ENCODE measurements at regions not wholly inside any gene's neighbourhood (a gene's known extent, or its start where the extent isn't known, plus 50 kb on each side); places are given as distances from the start of the nearest gene placed in this dataset.

DNA sequence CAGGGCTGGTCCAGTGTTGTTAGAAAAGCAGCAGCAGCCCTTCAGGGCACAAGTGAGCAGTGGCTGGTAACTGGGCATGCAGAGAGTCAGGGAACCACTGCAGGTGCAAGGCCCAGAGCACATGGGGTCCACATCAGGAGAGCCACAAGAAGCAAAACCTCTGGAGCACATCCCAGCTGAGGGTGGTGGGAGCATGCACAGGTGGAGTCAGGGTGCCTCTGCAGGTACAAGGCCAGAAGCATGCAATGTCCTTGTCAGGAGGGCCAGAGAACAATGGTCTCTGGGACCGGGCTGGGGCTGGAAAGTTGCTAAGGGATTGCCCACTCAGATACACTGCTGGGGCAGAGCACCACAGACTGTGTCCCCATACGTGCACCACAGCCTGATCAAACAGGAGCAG, 226.1 kb upstream of the UBE2E2 start:
- DNase-seq: no peak

GRCh38 chr3:22977650-22978289, 225.4 kb upstream of the UBE2E2 start:
- no peak for DNase-seq

DNA sequence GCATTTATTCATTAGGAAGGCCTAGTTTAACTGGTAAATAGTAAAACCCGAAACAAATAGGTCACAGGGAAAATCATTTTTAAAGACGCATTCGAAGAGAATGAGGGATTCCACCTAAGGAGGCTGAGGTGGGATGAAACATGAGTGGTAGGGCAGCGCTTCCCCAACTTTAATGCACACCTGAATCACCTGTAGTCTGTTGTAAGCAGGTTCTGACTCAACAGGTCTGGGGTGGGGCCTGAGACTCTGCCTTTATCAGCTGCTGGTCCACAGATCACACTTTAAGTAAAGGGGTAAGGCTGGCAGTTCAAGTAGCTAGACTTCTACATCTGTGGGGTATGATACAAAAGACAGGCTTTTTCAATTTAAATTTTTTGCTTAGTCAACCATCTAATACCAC, 223.5 kb upstream of the UBE2E2 start:
- DNase-seq: no peak

DNA sequence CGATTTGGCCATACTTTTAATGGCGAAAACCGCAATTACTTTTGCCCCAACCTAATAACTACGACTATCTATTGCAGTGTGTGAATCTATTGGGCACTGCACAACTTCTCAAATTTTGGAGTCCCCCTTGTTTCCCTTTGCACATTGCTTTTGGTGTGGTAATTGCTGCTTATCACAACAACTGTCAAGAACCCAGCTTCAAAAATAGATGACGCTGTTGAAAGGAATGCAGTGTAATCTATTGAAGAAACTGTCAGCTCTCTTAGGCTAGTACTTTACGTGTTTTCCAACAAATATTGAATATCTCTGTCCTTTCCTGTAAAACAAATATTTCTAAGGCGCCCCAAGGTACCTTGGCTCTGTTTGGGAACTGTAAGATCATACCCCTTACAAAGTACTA, 222.8 kb upstream of the UBE2E2 start:
- DNase-seq: no peak

GRCh38 chr3:22981166-22981565, 222.0 kb upstream of the UBE2E2 start:
- no peak for DNase-seq

DNA sequence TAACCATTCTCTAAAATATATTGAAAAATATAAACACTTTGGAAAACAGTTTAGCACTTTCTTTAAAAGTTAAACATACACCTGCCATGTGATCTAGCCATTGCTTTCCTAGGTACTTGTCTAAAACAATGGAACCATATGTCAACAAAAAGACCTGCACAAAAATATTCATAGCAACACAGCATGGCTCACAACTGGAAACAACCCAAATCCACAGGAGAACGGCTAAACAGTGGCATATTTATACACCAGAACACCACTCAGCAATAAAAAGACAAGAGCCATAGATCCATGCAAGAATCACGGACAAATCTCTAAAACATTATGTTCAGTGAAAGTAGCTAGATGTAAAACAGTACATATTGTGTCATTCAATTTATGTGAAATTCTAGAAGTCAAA, 221.3 kb upstream of the UBE2E2 start:
- no peak for DNase-seq

DNA sequence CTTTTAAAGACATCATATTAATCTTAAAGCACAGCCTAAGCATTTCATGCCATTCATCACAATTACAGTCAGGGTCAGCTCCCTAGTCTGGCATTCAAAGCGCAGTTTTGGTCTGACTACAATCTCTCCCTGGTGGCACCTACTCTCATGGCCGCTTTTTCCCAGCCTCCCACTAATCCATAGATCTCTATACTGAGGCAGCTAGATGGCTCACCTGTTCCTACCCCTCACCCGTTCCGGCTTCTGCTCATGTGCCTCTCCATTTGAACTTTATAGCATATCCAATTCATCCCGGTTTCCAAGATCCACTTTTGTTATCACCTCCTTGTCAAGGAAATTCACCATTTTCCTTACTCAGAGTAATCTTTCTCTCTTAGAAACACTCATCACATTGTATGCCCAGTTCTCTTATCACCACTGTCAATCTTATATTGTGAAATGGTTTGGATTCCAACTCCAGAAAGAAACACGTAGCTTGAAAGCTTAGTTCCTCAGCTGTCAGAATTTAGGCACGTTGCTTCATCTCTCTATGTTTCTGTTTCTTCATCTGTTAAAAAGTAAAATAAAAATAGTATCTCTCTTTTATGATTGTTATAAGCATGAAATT, 220.0 kb upstream of the UBE2E2 start:
- DNase-seq: no peak

GRCh38 chr3:22986958-22987357, 216.2 kb upstream of the UBE2E2 start:
- DNase-seq: no peak

GRCh38 chr3:22988566-22988965, 214.6 kb upstream of the UBE2E2 start:
- no peak for DNase-seq

DNA sequence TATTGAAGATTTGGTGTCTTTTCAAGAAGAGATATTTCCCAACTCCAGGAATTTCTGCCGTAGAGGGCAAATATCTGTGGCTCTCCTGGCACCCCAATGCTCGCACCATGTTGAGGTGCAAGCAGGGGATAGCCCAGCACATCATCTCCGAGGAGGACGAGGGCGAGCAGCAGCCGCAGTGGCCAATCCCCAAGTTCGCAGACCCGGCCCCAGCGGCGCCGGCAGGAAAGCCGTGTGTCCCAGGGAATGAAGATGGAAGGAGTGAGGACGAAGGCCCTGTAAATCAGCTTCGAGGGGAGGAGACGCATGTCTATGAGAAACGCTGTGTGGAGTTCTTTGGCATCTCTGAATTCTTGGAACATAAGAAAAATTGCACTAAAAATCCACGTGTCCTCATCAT, 213.4 kb upstream of the UBE2E2 start:
- DNase-seq: no peak

- no peak for DNase-seq
Observed at GRCh38 chr3:22990291-22991200, 212.6 kb upstream of the UBE2E2 start.

- DNase-seq: no peak
Observed at GRCh38 chr3:22994781-22995180, 208.3 kb upstream of the UBE2E2 start.

- no peak for DNase-seq
Observed at GRCh38 chr3:22996920-22997571, 206.1 kb upstream of the UBE2E2 start.

- DNase-seq: no peak
Observed at GRCh38 chr3:23000371-23000770, 202.8 kb upstream of the UBE2E2 start.

DNA sequence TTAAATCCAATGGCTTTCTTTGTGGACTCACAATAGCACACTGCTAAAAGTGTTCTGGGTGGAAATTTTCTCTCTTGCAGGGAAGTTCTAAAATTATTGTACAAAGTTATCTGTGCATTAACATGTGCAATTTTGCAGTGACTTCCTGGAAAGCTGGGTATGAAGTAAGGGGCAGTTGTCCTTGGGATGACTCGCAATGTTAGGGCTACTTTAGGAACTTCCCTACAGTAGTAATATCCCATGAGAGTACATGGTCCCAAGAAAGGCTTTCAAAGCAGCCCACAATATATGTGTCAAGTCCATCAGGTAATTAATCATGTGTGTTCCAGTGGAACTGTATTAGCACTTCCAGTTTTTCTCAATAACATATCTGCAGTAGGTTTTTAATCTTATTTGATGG, 201.0 kb upstream of the UBE2E2 start:
- DNase-seq: no peak

- no peak for DNase-seq
Observed at GRCh38 chr3:23002836-23003732, 200.0 kb upstream of the UBE2E2 start.

DNA sequence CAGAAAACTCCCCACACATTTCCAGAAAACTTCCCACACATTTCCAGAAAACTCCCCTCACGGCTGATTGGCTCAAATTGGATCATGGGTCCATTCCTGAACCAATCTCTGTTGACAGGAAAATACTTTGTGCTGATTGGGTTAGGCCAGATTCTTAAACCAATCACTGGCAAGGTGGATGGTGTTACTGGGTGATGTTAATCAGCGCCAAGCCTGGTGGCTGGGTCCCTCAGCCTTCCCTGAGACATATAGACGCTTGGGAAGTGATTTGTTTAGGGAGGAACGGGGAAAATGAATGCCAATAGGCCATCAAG, 199.4 kb upstream of the UBE2E2 start:
- no peak for DNase-seq

DNA sequence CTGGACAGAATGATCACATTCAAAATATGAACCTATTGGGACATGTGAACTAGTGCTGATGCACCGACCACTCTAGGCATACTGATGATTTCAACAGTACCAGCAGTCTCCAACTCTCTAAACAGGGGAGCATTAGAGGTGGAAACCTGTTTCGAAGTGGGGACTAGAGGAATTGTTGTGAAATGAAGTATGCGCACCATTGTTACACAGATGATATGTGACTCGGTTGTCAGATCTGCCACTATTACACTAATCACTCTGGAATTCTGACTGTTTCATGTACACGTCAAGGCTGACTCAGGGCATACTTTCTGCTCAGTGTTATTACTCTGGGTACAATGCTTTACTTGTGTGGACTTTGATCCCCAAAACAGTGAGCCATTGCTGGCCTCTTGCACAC, 198.2 kb upstream of the UBE2E2 start:
- no peak for DNase-seq

DNA sequence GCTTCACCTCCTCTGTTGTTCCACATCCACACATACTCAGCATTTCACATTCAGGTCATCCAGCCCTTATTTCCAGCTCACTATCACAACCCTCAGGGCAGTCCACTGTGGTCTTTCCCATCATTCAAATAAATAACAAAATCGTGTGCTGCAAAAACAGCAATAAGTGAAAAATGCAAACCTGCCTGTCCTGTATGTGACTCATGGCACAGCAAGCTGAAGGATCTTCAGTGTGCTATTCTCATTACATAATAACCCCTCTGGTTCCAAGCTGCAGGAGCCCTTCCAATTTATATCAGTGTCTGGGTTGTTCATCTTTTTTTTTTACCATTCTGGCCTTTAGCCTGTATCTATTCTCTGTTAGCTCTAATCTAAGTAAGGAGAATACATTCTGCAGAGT, 185.3 kb upstream of the UBE2E2 start:
- DNase-seq: no peak

DNA sequence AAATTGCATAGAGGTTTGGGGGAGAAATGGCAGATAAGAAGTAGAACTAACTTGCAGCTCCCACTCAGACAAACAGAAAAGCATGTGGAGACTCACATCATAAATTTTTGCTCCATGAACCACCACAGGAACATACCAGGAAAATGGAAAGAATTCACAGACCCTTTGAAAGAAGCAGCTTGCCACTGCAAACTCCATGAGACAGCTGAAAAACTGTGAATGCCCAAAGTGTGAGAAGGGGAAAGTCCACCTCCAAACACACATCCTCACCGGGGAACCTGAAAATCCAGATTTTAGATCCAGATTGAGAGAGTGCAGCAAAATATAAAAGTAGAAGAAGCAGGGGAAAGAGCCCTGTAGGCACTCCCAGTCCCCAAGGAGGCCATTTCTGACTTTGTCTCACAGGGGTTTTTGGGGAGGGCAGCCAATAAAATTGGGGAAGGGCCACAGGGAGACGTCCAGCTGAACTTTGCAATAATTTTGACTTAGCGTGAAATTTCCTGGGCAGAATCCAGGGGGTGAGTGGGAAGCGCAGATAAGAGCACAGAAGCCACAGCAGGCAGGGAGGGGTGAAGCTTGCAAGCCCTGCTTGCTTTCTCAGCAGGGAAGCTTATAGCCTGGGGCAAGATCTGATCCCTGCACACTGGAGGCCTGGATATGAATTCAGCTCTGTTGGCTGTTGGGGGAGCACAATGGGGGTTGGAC, 183.4 kb upstream of the UBE2E2 start:
- DNase-seq: no peak

DNA sequence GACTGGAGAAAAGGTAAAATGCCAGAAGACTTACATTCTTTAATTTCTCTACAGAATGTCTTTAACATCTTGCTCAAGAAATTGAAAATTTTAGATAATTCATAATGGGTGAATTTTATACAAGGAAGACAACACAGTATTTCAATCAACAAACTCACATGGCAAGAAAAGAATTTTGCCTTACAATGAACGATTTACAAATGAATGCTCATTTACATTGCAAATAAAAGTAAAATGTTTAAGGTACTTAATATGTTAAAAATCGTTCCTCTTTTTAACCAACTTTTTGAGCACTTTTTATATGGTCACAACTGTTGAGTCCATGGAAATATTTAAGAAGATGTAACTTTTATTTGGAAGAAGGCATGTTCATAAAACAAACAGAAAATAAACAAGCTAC, 174.8 kb upstream of the UBE2E2 start:
- no peak for DNase-seq

- DNase-seq: no peak
Observed at GRCh38 chr3:23029001-23029400, 174.1 kb upstream of the UBE2E2 start.
